ENCODE measurements at regions not wholly inside any gene's neighbourhood (a gene's known extent, or its start where the extent isn't known, plus 50 kb on each side); places are given as distances from the start of the nearest gene placed in this dataset.

DNA sequence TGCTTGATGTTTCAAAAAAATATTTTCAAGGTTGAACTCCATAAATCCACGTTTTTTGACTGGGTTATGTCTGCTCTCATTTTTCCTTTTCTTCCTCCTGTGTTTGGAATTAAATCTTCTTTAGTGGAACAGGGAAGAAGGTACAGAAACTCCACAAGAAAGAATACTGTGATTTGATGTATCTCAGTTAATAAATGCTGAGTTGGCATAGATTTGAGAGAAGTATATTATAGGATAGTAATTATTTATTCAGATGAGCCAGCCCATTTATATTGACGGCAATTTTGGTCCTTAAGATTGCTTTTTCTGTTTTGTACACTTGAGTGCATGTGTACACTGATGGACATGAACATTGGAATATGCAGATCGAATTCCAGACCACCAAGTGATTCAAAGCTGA is 481.4 kb downstream of the PSAT1 start:
- Histone ChIP-seq H3K4me3 (no peak overlapping the region), H3K27ac (no peak overlapping the region), H3K4me1 (no peaks in the 10 kb centered on the region), H3K27me3 (no peaks in the 10 kb centered on the region), H3K9me3 (no peaks in the 10 kb centered on the region), H3K36me3 (no peaks in the 10 kb centered on the region)
- DNase-seq = no peak
- 41 to 76% methylated on average over 3 of the region's 3 CpGs for WGBS, 2 donors
- intact Hi-C loops (cut with DNase I) = no loop called here
- TF ChIP-seq, protein P1, sequence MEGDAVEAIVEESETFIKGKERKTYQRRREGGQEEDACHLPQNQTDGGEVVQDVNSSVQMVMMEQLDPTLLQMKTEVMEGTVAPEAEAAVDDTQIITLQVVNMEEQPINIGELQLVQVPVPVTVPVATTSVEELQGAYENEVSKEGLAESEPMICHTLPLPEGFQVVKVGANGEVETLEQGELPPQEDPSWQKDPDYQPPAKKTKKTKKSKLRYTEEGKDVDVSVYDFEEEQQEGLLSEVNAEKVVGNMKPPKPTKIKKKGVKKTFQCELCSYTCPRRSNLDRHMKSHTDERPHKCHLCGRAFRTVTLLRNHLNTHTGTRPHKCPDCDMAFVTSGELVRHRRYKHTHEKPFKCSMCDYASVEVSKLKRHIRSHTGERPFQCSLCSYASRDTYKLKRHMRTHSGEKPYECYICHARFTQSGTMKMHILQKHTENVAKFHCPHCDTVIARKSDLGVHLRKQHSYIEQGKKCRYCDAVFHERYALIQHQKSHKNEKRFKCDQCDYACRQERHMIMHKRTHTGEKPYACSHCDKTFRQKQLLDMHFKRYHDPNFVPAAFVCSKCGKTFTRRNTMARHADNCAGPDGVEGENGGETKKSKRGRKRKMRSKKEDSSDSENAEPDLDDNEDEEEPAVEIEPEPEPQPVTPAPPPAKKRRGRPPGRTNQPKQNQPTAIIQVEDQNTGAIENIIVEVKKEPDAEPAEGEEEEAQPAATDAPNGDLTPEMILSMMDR (IDR thresholded peaks at IDR 0.05) = no peak
- TF ChIP-seq POLR2A (IDR thresholded peaks at IDR 0.05) (no peak), POLR2AphosphoS5 (IDR thresholded peaks at IDR 0.05) (no peak), EP300 (IDR thresholded peaks at IDR 0.05) (no peak)

DNA sequence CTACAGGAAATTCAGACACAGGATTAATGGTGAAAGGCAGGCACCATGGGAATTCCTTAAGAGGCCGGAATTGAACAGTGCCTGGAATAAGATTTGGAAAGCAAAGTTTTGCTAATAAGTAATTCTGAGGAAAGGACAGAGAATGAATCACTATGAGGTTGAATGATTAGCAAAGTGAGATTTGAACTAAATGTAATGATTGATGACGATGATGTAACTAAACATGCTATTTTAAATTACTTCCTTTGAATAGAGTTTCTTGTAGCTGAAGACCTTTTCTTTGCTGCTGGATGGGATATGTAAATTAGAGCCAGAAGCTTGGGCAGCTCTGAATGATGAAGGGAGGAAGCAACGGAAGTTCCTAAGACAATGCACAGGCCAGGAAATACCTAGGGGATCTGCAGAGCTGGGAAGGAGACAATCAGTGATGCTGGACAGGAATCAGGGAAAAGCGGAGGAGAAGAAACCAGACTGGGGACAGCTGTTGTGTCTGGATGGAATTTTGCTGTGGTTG is 482.0 kb downstream of the PSAT1 start:
- no peak for DNase-seq
- H3K9me3 ChIP-seq = no peaks in the 10 kb centered on the region
- TF ChIP-seq, protein P1 (IDR thresholded peaks at IDR 0.05) = no peak
- H3K4me3 ChIP-seq = no peak overlapping the region
- no peaks in the 10 kb centered on the region for H3K36me3 ChIP-seq
- H3K27me3 ChIP-seq = no peaks in the 10 kb centered on the region
- intact Hi-C loops (cut with DNase I) = no loop called here
- H3K27ac ChIP-seq = no peak overlapping the region
- H3K4me1 ChIP-seq = no peaks in the 10 kb centered on the region
- 76 to 84% methylated on average over 4 of the region's 4 CpGs for WGBS, 2 donors

DNA sequence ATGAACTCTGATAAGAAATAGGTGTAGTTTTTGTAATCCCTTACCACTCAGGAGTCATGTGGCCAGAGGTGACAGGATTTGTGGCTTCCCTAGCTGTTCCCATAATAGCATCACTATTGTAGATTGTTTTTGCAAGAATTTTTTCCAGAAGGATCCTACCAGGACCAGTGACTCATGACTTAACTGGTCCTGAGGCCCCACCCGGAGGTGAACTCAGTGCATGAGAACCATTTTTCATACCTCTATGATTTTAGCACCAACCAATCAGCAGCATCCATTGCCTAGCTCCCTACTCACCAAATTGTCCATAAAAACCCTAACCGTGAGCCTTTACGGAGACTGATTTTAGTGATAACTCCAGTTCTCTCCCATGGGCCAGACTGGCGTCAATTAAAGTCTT is 484.8 kb downstream of the PSAT1 start:
- H3K27me3 ChIP-seq = no peaks in the 10 kb centered on the region
- no peaks in the 10 kb centered on the region for H3K36me3 ChIP-seq
- no peak for DNase-seq
- intact Hi-C loops (cut with DNase I) = no loop called here
- no peak overlapping the region for H3K27ac ChIP-seq
- no peaks in the 10 kb centered on the region for H3K4me1 ChIP-seq
- no peak overlapping the region for H3K4me3 ChIP-seq
- TF ChIP-seq POLR2AphosphoS5 (IDR thresholded peaks at IDR 0.05) = no peak
- no peak for TF ChIP-seq POLR2A (IDR thresholded peaks at IDR 0.05)
- TF ChIP-seq EP300 (IDR thresholded peaks at IDR 0.05) = no peak
- TF ChIP-seq, protein P1 (IDR thresholded peaks at IDR 0.05) = no peak
- WGBS, 2 donors = 86 to 95% methylated on average over 4 of the region's 4 CpGs
- no peaks in the 10 kb centered on the region for H3K9me3 ChIP-seq

DNA sequence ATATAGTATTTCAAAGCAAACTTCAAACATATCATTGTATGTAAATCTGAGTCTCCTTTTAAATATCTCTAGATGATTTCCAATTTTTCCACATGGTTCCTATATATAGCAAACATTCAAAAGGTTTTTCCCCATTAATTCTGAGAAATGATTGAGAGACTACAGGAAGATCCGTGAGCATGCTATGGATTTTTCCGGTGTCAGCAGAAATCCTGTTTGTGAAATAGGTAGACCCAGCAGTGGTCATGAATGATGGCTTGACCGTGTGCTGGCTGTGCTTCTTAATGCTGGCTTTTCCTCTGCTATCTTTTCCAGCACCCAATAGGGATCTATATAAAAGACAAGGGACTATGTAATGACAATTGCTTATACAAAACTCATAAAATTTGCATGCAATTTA is 485.3 kb downstream of the PSAT1 start:
- no peak overlapping the region for H3K4me3 ChIP-seq
- no peaks in the 10 kb centered on the region for H3K27me3 ChIP-seq
- 81 to 93% methylated on average over 3 of the region's 3 CpGs for WGBS, 2 donors
- no peaks in the 10 kb centered on the region for H3K36me3 ChIP-seq
- TF ChIP-seq POLR2AphosphoS5 (IDR thresholded peaks at IDR 0.05) (no peak), EP300 (IDR thresholded peaks at IDR 0.05) (no peak), POLR2A (IDR thresholded peaks at IDR 0.05) (no peak)
- no peak for DNase-seq
- no peaks in the 10 kb centered on the region for H3K9me3 ChIP-seq
- H3K4me1 ChIP-seq = no peaks in the 10 kb centered on the region
- intact Hi-C loops (cut with DNase I) = no loop called here
- H3K27ac ChIP-seq = no peak overlapping the region

DNA sequence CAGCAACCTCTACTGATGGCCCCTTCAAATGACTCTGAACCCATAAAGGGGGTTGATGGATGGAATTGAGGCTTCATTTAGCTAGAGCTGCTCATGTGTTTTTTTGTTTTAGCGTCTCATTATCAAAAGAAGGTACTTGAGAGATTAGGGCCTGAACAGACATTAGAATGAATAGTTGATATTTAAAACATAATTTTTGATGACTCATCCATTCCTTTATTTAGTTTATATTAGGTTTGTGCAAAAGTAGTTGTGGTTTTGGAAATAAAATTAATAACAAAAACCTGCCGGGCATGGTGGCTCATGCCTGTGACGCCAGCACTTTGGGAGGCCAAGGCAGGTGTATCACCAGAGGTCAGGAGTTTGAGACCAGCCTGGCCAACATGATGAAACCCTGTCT is 485.9 kb downstream of the PSAT1 start:
- Histone ChIP-seq H3K27me3 (no peaks in the 10 kb centered on the region), H3K36me3 (no peaks in the 10 kb centered on the region), H3K4me3 (no peak overlapping the region), H3K9me3 (no peaks in the 10 kb centered on the region), H3K4me1 (no peaks in the 10 kb centered on the region), H3K27ac (no peak overlapping the region)
- intact Hi-C loops (cut with DNase I) = no loop called here
- WGBS, 2 donors = 93% methylated on average over 3 of the region's 3 CpGs
- no peak for DNase-seq
- TF ChIP-seq, protein P1 (IDR thresholded peaks at IDR 0.05) = no peak
- TF ChIP-seq EP300 (IDR thresholded peaks at IDR 0.05) = no peak
- no peak for TF ChIP-seq POLR2AphosphoS5 (IDR thresholded peaks at IDR 0.05)
- no peak for TF ChIP-seq POLR2A (IDR thresholded peaks at IDR 0.05)
